Upper lobe of right lung (tissue), 1 donor: ENCODE measurements at regions not wholly inside any gene's neighbourhood (a gene's known extent, or its start where the extent isn't known, plus 50 kb on each side); places are given as distances from the start of the nearest gene placed in this dataset.

Experiments used
- ATAC-seq: fragments of 200-7000 bp; cut with Tn5 transposase; one replicate; pipeline ENCODE4 v1.9.1; 2020; ENCODE audit warnings: mild to moderate bottlenecking, moderate library complexity
- DNase-seq: peaks from one replicate; pipeline ENCODE4 v3.0.0-alpha.2; 2020
- H3K27ac ChIP-seq: fragments of 200-600 bp; one replicate; pipeline ENCODE4 v1.8.0; 2022
- H3K27me3 ChIP-seq: fragments of 200-600 bp; one replicate; pipeline ENCODE4 v1.8.0; 2022; ENCODE audit warnings: mild to moderate bottlenecking
- H3K36me3 ChIP-seq: fragments of 200-600 bp; one replicate; pipeline ENCODE4 v1.8.0; 2022
- H3K4me1 ChIP-seq: fragments of 200-600 bp; one replicate; pipeline ENCODE4 v1.8.0; 2022
- H3K4me3 ChIP-seq: fragments of 200-600 bp; one replicate; pipeline ENCODE4 v1.8.0; 2022; ENCODE audit warnings: mild to moderate bottlenecking
- H3K9me3 ChIP-seq: fragments of 200-600 bp; one replicate; pipeline ENCODE4 v1.8.0; 2022
- intact Hi-C: fragments of 100-400 bp; cut with DNase I; formaldehyde crosslinking; loops from one replicate; pipeline ENCODE4 v1.11.0; 2022
- TF ChIP-seq, protein P1 (sequence below): fragments of 200-600 bp; IDR thresholded peaks from one replicate; pipeline ENCODE4 v1.8.0; 2022; ENCODE audit warnings: antibody characterized with exemption
- donor health status: DM: no; HTN: yes; CAD: no; lungs with severe emphysema.

DNA sequence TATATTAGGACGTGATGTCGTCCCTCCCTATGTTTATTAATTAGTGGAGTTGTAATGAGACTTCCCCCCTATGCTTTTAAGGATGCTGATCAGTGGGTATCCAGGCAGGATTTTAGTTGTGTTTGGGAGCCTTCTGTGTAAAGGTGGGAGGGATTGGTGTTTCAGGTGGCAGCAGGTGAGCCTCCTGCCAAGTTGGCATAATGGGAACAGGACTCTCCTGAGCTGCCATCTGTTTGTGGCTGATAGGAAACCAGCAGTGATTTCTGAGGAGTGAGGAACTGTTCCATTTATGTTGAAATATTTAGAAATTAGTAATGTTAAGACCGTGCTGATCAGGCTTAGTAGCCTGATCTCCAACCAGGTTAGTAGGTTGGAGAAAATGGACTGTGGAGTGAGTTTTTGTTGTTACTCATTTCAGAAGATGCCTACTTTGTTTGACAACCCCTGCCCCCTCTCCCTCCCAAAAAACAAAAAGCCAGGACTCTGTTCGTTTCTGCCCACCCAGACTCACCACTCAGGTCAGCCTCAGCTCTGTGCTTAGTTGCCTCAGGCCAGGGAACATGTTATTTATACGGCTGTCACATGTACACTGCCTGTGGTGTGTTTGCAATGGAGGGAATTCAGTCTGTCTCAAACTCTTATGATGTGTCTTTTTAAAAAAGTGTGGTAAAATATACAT, 55.4 kb upstream of the TULP4 start:
- intact Hi-C loops, result no loop called here
- no peak for ATAC-seq

DNA sequence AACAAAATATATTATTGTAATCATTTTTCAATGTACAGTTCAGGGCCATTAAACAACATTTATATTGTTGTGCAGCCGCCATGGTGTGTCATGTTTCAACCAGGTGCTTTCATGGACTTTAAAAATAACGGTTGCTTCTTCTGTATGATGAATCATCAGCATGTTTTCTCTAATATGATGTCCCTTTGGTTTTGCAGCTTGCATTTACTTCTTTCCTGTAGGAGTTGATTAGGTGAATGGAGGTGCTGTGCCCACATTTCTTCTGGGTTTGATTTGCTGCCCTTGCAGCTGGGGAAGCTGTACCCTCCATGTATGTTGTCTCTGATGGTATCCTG, 54.9 kb upstream of the TULP4 start:
- Histone ChIP-seq H3K36me3 (no peaks in the 10 kb centered on the region), H3K27ac (no peak overlapping the region), H3K9me3 (no peaks in the 10 kb centered on the region), H3K4me1 (peaks cover 12% of the 10 kb centered on the region), H3K4me3 (no peak overlapping the region), H3K27me3 (no peaks in the 10 kb centered on the region)
- TF ChIP-seq, protein P1, sequence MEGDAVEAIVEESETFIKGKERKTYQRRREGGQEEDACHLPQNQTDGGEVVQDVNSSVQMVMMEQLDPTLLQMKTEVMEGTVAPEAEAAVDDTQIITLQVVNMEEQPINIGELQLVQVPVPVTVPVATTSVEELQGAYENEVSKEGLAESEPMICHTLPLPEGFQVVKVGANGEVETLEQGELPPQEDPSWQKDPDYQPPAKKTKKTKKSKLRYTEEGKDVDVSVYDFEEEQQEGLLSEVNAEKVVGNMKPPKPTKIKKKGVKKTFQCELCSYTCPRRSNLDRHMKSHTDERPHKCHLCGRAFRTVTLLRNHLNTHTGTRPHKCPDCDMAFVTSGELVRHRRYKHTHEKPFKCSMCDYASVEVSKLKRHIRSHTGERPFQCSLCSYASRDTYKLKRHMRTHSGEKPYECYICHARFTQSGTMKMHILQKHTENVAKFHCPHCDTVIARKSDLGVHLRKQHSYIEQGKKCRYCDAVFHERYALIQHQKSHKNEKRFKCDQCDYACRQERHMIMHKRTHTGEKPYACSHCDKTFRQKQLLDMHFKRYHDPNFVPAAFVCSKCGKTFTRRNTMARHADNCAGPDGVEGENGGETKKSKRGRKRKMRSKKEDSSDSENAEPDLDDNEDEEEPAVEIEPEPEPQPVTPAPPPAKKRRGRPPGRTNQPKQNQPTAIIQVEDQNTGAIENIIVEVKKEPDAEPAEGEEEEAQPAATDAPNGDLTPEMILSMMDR, result no peak
- intact Hi-C loops, result no loop called here
- DNase-seq (no peak), ATAC-seq (no peak)

More for the DNA sequence above, 55.4 kb upstream of the TULP4 start:
- no peaks in the 10 kb centered on the region for H3K36me3 ChIP-seq
- H3K9me3 ChIP-seq, result no peaks in the 10 kb centered on the region
- TF ChIP-seq, protein P1, result no peak
- no peak overlapping the region for H3K27ac ChIP-seq
- no peaks in the 10 kb centered on the region for H3K27me3 ChIP-seq
- DNase-seq, result no peak
- no peak overlapping the region for H3K4me3 ChIP-seq
- peaks cover 12% of the 10 kb centered on the region for H3K4me1 ChIP-seq

DNA sequence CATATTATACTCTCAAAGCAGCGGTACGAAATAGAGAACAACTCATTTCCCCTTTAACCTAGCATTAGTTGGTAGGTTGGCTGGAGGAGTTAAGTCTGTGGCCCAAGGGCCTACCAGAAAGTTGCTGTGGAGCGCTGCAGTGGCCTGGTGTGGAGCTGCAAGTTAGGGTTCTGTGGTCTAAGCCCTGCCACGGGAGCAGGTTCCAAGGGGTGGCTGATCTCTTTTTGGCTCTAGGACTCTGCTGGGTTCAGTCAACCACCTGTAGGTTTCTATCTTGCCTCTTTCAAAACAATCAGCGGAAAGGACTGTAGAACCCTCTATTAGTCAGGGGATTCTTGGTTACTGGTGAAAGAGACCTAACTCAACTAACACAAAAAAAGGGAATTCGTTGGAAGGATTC, 54.5 kb upstream of the TULP4 start:
- intact Hi-C loops, result no loop called here
- Histone ChIP-seq H3K27ac (no peak overlapping the region), H3K4me3 (no peak overlapping the region), H3K27me3 (no peaks in the 10 kb centered on the region), H3K4me1 (peaks cover 12% of the 10 kb centered on the region), H3K36me3 (no peaks in the 10 kb centered on the region), H3K9me3 (no peaks in the 10 kb centered on the region)
- ATAC-seq, result no peak
- TF ChIP-seq, protein P1, result no peak
- no peak for DNase-seq

DNA sequence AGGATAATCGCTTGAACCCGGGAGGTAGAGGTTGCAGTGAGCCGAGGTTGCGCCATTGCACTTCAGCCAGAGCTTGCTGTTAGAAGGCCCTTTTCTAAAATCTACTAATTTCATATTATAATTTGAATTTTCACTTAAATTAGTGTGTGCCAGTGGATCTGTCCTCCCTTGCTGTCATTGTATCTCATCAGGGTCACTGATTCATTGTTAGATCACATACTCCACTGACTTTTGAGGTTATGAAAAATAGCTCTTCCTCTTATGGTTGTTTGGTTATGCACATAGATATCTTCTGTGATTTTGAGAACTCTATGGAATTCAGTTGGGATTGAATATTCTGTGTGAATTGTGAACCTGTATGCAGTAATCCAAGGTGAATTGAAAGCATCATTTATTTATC, 53.1 kb upstream of the TULP4 start:
- no peaks in the 10 kb centered on the region for H3K36me3 ChIP-seq
- DNase-seq, result no peak
- ATAC-seq, result no peak

DNA sequence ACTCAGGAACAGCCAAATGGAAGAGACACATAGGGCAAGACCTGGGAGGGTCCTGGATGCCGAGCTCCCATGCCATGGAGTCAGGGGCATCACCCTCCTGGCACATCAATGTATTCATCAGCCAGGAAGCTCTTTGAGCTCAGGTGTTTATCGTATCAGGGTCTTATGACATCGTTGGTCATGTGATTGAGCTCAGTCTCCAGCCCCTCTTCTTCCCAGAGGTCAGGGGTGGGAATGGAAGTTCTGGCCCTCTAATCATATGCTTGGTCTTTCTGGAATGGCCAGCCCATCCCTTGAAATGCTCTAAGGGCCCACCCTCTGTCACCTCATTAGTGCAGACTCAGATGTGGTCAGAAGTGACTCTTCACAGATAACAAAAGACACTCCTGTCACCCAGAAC, 52.4 kb upstream of the TULP4 start:
- H3K27ac ChIP-seq, result no peak overlapping the region
- H3K27me3 ChIP-seq, result no peaks in the 10 kb centered on the region
- DNase-seq, result no peak
- peaks cover 12% of the 10 kb centered on the region for H3K4me1 ChIP-seq
- no peaks in the 10 kb centered on the region for H3K36me3 ChIP-seq
- intact Hi-C loops, result no loop called here
- no peaks in the 10 kb centered on the region for H3K9me3 ChIP-seq
- H3K4me3 ChIP-seq, result no peak overlapping the region
- TF ChIP-seq, protein P1, result no peak
- no peak for ATAC-seq

More for the DNA sequence above, 53.1 kb upstream of the TULP4 start:
- intact Hi-C loops, result no loop called here
- no peak overlapping the region for H3K27ac ChIP-seq
- H3K4me3 ChIP-seq, result no peak overlapping the region
- H3K9me3 ChIP-seq, result no peaks in the 10 kb centered on the region
- no peaks in the 10 kb centered on the region for H3K27me3 ChIP-seq
- H3K4me1 ChIP-seq, result peaks cover 12% of the 10 kb centered on the region
- TF ChIP-seq, protein P1, result no peak

DNA sequence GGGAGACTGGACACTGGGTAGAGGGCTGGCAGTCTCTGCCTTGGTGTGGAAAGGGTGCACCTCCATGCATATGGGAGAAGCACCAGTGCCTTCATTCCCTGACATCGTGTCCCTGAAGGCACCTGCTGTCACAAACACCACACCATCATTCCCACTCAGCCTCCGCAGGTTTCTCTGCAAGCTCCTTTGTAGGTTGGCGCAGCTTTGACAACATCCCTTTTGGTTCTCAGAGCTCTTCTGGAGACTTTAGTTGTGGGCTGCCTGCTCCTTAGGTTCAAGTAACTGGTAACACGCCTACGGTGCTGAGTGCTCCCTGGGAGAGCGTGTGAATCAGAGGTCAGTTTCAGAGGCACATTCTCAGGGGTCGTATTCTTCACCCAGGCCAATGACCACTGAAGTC, 50.2 kb upstream of the TULP4 start:
- H3K9me3 ChIP-seq, result no peaks in the 10 kb centered on the region
- intact Hi-C loops, result no loop called here
- DNase-seq, result no peak
- H3K4me3 ChIP-seq, result no peak overlapping the region
- TF ChIP-seq, protein P1, result no peak
- no peak for ATAC-seq
- no peaks in the 10 kb centered on the region for H3K36me3 ChIP-seq
- H3K27ac ChIP-seq, result no peak overlapping the region
- H3K27me3 ChIP-seq, result no peaks in the 10 kb centered on the region
- no peaks in the 10 kb centered on the region for H3K4me1 ChIP-seq
